ENCODE measurements at regions not wholly inside any gene's neighbourhood (a gene's known extent, or its start where the extent isn't known, plus 50 kb on each side); places are given as distances from the start of the nearest gene placed in this dataset.

- H3K27ac ChIP-seq (ENCODE audit: low read depth in 1 of 2, low read length in 2 of 2): no peak overlapping the region
- TF ChIP-seq YY1 (IDR thresholded peaks at IDR 0.05) (no peak), JUND (IDR thresholded peaks at IDR 0.05) (no peak), GABPA (IDR thresholded peaks at IDR 0.05 in 1 of 2, conservative IDR thresholded peaks at IDR 0.05 in 1 of 2) (no peak)
- no peaks in the 10 kb centered on the region for H3K36me3 ChIP-seq (ENCODE audit: control insufficient read depth in 4 of 4, insufficient read depth in 3 of 4, low read depth in 1 of 4, low read length in 3 of 4)
- no peaks in the 10 kb centered on the region for H3K27me3 ChIP-seq (ENCODE audit: control insufficient read depth in 4 of 4, insufficient read depth in 4 of 4, low read length in 3 of 4)
- H3K4me1 ChIP-seq (ENCODE audit: control insufficient read depth in 4 of 4, insufficient read depth in 4 of 4, low read length in 3 of 4): no peaks in the 10 kb centered on the region
- no peak overlapping the region for H3K4me3 ChIP-seq (ENCODE audit: low read depth in 1 of 3, low read length in 3 of 3)
- H3K9ac ChIP-seq (ENCODE audit: low read depth in 1 of 2, low read length in 2 of 2): no peak overlapping the region
- DNase-seq (ENCODE audit: low spot score): no peak
- peaks cover 0 to 2% (median 0%) of the 10 kb centered on the region in 4 donors for H3K9me3 ChIP-seq (ENCODE audit: control insufficient read depth in 4 of 4, low read length in 3 of 4)
- WGBS: 79% methylated on average over 4 of the region's 4 CpGs
These were observed 80.2 kb upstream of the ACP3 start for GRCh38 chr3:132236701-132237651.

GRCh38 chr3:132237652-132238032 is 79.6 kb upstream of the ACP3 start:
- no peak overlapping the region for H3K9ac ChIP-seq (ENCODE audit: low read depth in 1 of 2, low read length in 2 of 2)
- no peak overlapping the region for H3K27ac ChIP-seq (ENCODE audit: low read depth in 1 of 2, low read length in 2 of 2)
- TF ChIP-seq SP1 (IDR thresholded peaks at IDR 0.05) (no peak), RXRA (IDR thresholded peaks at IDR 0.05) (no peak), RAD21 (IDR thresholded peaks at IDR 0.05) (no peak), EGR1 (IDR thresholded peaks at IDR 0.05; ENCODE audit: low read depth in 2 of 2) (no peak), CTCF (IDR thresholded peaks at IDR 0.05; ENCODE audit: low read depth, low read length, missing input control) (no peak)
- no peak overlapping the region for H3K4me3 ChIP-seq (ENCODE audit: low read depth in 1 of 3, low read length in 3 of 3)
- no peak for DNase-seq (ENCODE audit: low spot score)
- H3K4me1 ChIP-seq (ENCODE audit: control insufficient read depth in 4 of 4, insufficient read depth in 4 of 4, low read length in 3 of 4): no peaks in the 10 kb centered on the region
- no peaks in the 10 kb centered on the region for H3K36me3 ChIP-seq (ENCODE audit: control insufficient read depth in 4 of 4, insufficient read depth in 3 of 4, low read depth in 1 of 4, low read length in 3 of 4)
- H3K9me3 ChIP-seq (ENCODE audit: control insufficient read depth in 4 of 4, low read length in 3 of 4): peaks cover 0 to 2% (median 0%) of the 10 kb centered on the region in 4 donors
- no peaks in the 10 kb centered on the region for H3K27me3 ChIP-seq (ENCODE audit: control insufficient read depth in 4 of 4, insufficient read depth in 4 of 4, low read length in 3 of 4)

- H3K4me1 ChIP-seq (ENCODE audit: control insufficient read depth in 4 of 4, insufficient read depth in 4 of 4, low read length in 3 of 4): no peaks in the 10 kb centered on the region
- no peak overlapping the region for H3K9ac ChIP-seq (ENCODE audit: low read depth in 1 of 2, low read length in 2 of 2)
- H3K36me3 ChIP-seq (ENCODE audit: control insufficient read depth in 4 of 4, insufficient read depth in 3 of 4, low read depth in 1 of 4, low read length in 3 of 4): no peaks in the 10 kb centered on the region
- no peaks in the 10 kb centered on the region for H3K27me3 ChIP-seq (ENCODE audit: control insufficient read depth in 4 of 4, insufficient read depth in 4 of 4, low read length in 3 of 4)
- peaks cover 0 to 2% (median 0%) of the 10 kb centered on the region in 4 donors for H3K9me3 ChIP-seq (ENCODE audit: control insufficient read depth in 4 of 4, low read length in 3 of 4)
- H3K27ac ChIP-seq (ENCODE audit: low read depth in 1 of 2, low read length in 2 of 2): no peak overlapping the region
- no peak for DNase-seq (ENCODE audit: low spot score)
- TF ChIP-seq NR2F2 (IDR thresholded peaks at IDR 0.05): no peak
- TF ChIP-seq JUND (IDR thresholded peaks at IDR 0.05): no peak
- TF ChIP-seq EGR1 (IDR thresholded peaks at IDR 0.05; ENCODE audit: low read depth in 2 of 2): no peak
- no peak for TF ChIP-seq MAX (IDR thresholded peaks at IDR 0.05)
- TF ChIP-seq HNF4G (IDR thresholded peaks at IDR 0.05): no peak
- TF ChIP-seq SP1 (IDR thresholded peaks at IDR 0.05): no peak
- no peak for TF ChIP-seq TAF1 (conservative IDR thresholded peaks at IDR 0.05)
- no peak for TF ChIP-seq CTCF (IDR thresholded peaks at IDR 0.05; ENCODE audit: low read depth, low read length, missing input control)
- TF ChIP-seq GABPA (IDR thresholded peaks at IDR 0.05 in 1 of 2, conservative IDR thresholded peaks at IDR 0.05 in 1 of 2): no peak
- no peak for TF ChIP-seq HNF4A (conservative IDR thresholded peaks at IDR 0.05)
- TF ChIP-seq RAD21 (IDR thresholded peaks at IDR 0.05): no peak
- no peak for TF ChIP-seq ZBTB33 (IDR thresholded peaks at IDR 0.05)
- TF ChIP-seq YY1 (IDR thresholded peaks at IDR 0.05): no peak
- TF ChIP-seq ATF3 (IDR thresholded peaks at IDR 0.05): no peak
- TF ChIP-seq RXRA (IDR thresholded peaks at IDR 0.05): no peak
- TF ChIP-seq FOXA2 (IDR thresholded peaks at IDR 0.05): no peak
- H3K4me3 ChIP-seq (ENCODE audit: low read depth in 1 of 3, low read length in 3 of 3): no peak overlapping the region
These were observed 77.6 kb upstream of the ACP3 start for GRCh38 chr3:132239587-132239986.

Data from liver (tissue), 8 donors.